ENCODE measurements at regions not wholly inside any gene's neighbourhood (a gene's known extent, or its start where the extent isn't known, plus 50 kb on each side); places are given as distances from the start of the nearest gene placed in this dataset.
"Not testable (repeated sequence)": the region's sequence is repeated elsewhere in the genome, so short reads cannot be mapped to it uniquely, and the experiment has no call there.

DNA sequence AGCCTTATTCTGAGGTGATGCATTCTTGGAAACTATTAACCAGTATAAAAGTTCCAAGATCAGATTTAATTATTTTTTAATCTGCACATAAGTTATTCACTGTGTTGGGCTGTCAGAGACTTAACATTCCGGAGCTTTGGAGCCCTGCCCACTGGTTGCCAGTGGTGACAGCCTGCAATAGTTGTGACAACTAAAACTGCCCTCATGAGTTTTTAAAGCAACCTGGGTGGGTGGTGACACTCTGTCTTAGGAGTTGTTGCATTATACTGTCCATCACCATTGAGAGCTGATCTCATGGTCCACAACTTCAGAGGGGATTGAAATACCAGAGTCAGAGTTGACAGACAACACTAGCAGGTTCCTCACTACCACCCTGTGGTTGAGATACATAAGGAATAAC lies 653.9 kb upstream of the USP24 start:
- TF ChIP-seq, protein P1, sequence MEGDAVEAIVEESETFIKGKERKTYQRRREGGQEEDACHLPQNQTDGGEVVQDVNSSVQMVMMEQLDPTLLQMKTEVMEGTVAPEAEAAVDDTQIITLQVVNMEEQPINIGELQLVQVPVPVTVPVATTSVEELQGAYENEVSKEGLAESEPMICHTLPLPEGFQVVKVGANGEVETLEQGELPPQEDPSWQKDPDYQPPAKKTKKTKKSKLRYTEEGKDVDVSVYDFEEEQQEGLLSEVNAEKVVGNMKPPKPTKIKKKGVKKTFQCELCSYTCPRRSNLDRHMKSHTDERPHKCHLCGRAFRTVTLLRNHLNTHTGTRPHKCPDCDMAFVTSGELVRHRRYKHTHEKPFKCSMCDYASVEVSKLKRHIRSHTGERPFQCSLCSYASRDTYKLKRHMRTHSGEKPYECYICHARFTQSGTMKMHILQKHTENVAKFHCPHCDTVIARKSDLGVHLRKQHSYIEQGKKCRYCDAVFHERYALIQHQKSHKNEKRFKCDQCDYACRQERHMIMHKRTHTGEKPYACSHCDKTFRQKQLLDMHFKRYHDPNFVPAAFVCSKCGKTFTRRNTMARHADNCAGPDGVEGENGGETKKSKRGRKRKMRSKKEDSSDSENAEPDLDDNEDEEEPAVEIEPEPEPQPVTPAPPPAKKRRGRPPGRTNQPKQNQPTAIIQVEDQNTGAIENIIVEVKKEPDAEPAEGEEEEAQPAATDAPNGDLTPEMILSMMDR (IDR thresholded peaks at IDR 0.05; ENCODE audit: low read depth, low read length, missing control alignments): no peak
- DNase-seq (ENCODE audit: extremely low read depth, low read depth): no peak
- no peak overlapping the region for H3K4me3 ChIP-seq (replicated peaks; ENCODE audit: low read depth, low read length)

DNA sequence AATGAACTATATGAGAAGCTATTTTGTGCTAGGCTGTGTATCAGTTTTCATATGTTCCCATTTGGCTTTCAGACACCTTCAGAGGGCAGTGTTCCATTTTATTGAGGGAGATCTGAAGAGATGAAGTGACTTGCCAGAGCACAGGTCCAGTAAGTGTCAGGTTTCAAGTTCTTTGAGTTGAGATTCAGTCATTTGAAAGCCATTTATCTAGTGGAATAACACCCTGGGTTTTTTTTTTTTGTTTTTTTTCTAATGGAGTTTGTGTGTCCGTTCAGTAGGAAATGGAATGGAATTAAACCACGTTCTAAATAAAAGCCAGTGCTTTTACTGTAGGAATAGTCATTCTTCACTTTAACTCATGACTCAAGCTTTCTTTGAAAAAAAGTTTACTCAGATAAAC lies 652.9 kb upstream of the USP24 start:
- TF ChIP-seq, protein P1 (IDR thresholded peaks at IDR 0.05; ENCODE audit: low read depth, low read length, missing control alignments): no peak
- H3K4me3 ChIP-seq (replicated peaks; ENCODE audit: low read depth, low read length): no peak overlapping the region
- peak; percentile 26 for DNase-seq (ENCODE audit: extremely low read depth, low read depth)

- no peak for DNase-seq (ENCODE audit: extremely low read depth, low read depth)
- no peak overlapping the region for H3K4me3 ChIP-seq (replicated peaks; ENCODE audit: low read depth, low read length)
- TF ChIP-seq, protein P1 (IDR thresholded peaks at IDR 0.05; ENCODE audit: low read depth, low read length, missing control alignments): no peak
Observed at GRCh38 chr1:55867304-55867843, 652.2 kb upstream of the USP24 start.

- not testable (repeated sequence) for DNase-seq (ENCODE audit: extremely low read depth, low read depth)
Observed at GRCh38 chr1:55865778-55866177, 650.6 kb upstream of the USP24 start.

DNA sequence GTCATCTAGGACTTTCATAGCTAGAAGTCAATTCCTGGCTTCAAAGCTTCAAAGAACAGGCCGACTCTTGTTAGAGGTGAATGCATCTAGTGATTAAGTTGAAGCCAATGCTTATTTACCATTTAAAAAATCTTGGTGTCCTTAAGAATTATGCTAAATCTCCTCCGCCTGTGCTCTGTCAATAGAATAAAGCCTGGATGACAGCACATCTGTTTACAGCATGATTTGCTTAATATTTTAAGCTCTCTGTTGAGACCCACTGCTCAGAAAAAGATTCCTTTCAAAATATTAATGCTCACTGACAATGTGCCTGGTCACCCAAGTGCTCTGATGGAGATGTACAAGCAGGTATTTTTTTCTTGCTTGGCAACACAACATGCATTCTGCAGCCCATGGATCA lies 649.1 kb upstream of the USP24 start:
- TF ChIP-seq, protein P1 (IDR thresholded peaks at IDR 0.05; ENCODE audit: low read depth, low read length, missing control alignments): no peak
- DNase-seq (ENCODE audit: extremely low read depth, low read depth): no peak
- no peak overlapping the region for H3K4me3 ChIP-seq (replicated peaks; ENCODE audit: low read depth, low read length)

More at GRCh38 chr1:55865778-55866177, 650.6 kb upstream of the USP24 start:
- H3K4me3 ChIP-seq (replicated peaks; ENCODE audit: low read depth, low read length): not testable (repeated sequence)

DNA sequence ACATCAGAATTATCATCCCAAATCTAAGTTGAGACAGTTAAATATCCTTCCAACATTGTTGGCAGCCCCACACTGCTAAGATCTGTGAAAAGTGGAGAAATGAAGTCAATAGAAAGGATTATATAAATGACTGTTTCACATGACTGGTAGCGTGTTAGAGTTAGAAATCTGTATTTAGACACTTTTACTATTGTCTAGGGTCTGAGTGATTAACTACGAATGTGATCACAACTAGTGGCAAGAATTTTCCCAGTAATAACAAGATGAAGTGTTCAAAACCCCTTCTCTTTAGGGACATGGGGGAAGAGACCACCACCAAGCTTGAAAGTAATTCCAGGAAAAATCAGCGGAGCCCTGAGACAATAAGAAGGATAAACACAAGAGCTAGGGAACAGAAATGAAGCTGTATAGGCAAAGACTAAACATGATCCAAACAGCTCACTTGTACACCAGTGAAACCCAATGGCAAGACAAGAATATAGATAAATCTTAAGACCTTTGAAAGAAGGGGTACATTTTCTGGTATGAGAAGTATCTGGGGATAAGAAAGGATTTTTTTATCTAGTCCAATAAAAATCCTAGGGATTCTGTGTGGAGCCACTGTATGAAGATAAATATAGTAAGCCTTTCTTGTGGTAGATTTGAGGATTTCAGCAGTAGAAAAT lies 646.6 kb upstream of the USP24 start:
- TF ChIP-seq, protein P1 (IDR thresholded peaks at IDR 0.05; ENCODE audit: low read depth, low read length, missing control alignments): no peak
- H3K4me3 ChIP-seq (replicated peaks; ENCODE audit: low read depth, low read length): no peak overlapping the region
- no peak for DNase-seq (ENCODE audit: extremely low read depth, low read depth)

DNA sequence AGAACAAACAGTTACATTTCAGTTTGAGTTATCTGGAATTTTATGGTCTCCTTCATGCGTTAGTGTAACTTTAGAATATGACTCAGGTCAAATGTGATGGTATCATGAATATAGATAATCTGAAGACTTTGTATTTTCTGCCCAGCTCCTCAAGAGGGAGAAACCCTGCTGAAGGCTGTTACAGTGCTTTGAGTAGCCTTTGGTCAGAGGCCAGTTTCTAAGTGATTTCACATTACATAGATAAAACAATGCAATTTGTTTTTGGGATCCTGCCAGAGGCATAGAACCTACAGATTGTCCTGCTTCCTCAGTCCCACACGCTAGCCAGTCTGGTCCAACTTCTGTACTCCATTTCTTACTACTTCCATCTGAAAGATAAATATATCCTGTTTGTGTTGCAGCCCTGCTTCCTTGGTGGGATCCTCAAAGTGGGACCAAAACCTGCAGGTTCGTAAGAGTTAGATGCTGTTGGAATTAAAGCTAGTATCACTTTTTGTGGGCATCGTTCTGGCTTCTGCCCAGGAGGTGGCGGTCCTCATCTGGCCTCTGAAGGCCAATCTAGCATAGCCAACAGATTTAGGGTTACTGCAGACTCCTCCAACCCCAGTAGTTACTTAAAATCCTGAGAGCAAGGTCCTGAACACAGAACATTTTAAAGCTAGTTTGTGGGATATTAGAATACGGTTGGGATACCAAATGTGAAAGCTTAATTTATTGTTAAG lies 645.8 kb upstream of the USP24 start:
- TF ChIP-seq, protein P1 (IDR thresholded peaks at IDR 0.05; ENCODE audit: low read depth, low read length, missing control alignments): no peak
- H3K4me3 ChIP-seq (replicated peaks; ENCODE audit: low read depth, low read length): no peak overlapping the region
- no peak for DNase-seq (ENCODE audit: extremely low read depth, low read depth)

Measured in HFF-Myc (cell line).